GM12892 (cell line): ENCODE measurements at regions not wholly inside any gene's neighbourhood (a gene's known extent, or its start where the extent isn't known, plus 50 kb on each side); places are given as distances from the start of the nearest gene placed in this dataset.
"Not testable (repeated sequence)": the region's sequence is repeated elsewhere in the genome, so short reads cannot be mapped to it uniquely, and the experiment has no call there.

Source experiments
- POLR2A ChIP-seq: IDR thresholded peaks from 2 replicates; pipeline ENCODE4 v1.6.1; 2011; ENCODE audit warnings: low read depth, low read length, control low read depth
- POLR2AphosphoS5 ChIP-seq: IDR thresholded peaks from 2 replicates; pipeline ENCODE4 v1.6.1; 2011; ENCODE audit warnings: low read depth, low read length, control low read depth
- TAF1 ChIP-seq: IDR thresholded peaks from 2 replicates; pipeline ENCODE4 v1.6.1; 2011; ENCODE audit warnings: low read depth, mild to moderate bottlenecking, control low read depth, low read length, borderline replicate concordance

DNA sequence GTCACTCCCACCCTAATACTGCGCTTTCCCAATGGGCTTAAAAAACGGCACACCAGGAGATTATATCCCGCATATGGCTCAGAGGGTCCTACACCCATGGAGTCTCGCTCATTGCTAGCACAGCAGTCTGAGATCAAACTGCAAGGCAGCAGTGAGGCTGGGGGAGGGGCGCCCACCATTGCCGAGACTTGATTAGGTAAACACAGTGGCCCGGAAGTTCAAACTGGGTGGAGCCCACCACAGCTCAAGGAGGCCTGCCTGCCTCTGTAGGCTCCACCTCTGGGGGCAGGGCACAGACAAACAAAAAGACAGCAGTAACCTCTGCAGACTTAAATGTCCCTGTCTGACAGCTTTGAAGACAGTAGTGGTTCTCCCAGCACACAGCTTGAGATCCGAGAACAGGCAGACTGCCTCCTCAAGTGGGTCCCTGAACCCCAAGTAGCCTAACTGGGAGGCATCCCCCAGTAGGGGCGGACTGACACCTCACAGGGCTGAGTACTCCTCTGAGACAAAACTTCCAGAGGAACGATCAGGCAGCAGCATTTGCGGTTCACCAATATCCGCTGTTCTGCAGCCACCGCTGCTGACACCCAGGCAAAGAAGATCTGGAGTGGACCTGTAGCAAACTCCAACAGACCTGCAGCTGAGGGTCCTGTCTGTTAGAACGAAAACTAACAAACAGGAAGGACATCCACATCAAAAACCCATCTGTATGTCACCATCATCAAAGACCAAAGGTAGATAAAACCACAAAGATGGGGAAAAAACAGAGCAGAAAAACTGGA lies 1085.6 kb upstream of the FANCL start:
- not testable (repeated sequence) for TF ChIP-seq TAF1, POLR2A, POLR2AphosphoS5
